ENCODE measurements at regions not wholly inside any gene's neighbourhood (a gene's known extent, or its start where the extent isn't known, plus 50 kb on each side); places are given as distances from the start of the nearest gene placed in this dataset.

- TF ChIP-seq EZH2 (optimal IDR thresholded peaks at IDR 0.05; ENCODE audit: low read depth, low read length) (no peak), EZH2phosphoT487 (IDR thresholded peaks at IDR 0.05; ENCODE audit: low read length) (no peak)
Observed at GRCh38 chr9:129309906-129310305, 131.8 kb upstream of the IER5L start.

All from MM.1S (cell line).